SK-N-SH (cell line): ENCODE measurements at regions not wholly inside any gene's neighbourhood (a gene's known extent, or its start where the extent isn't known, plus 50 kb on each side); places are given as distances from the start of the nearest gene placed in this dataset.

Source experiments
- GABPA ChIP-seq: IDR thresholded peaks from 2 replicates; pipeline ENCODE4 v1.4.0; 2012; ENCODE audit warnings: low read depth, mild to moderate bottlenecking
- GATA2 ChIP-seq: sonication (generic); formaldehyde crosslinking; IDR thresholded peaks from 2 replicates; pipeline ENCODE4 v1.5.0; 2020; ENCODE audit warnings: mild to moderate bottlenecking, missing genetic modification reagents
- SIN3A ChIP-seq: IDR thresholded peaks from 2 replicates; pipeline ENCODE4 v1.6.1; 2012; ENCODE audit warnings: low read depth, mild to moderate bottlenecking, low read length, moderate library complexity, borderline replicate concordance
- TF ChIP-seq, protein P1 (sequence below): fragments of 200-600 bp; sonication (generic); IDR thresholded peaks from 2 replicates; pipeline ENCODE4 v1.6.1; 2017; ENCODE audit warnings: antibody characterized with exemption, mild to moderate bottlenecking, moderate library complexity
- TF ChIP-seq, protein P2 (sequence below): fragments of 150-350 bp; IDR thresholded peaks from 2 replicates; pipeline ENCODE4 v1.6.1; 2017; ENCODE audit warnings: antibody characterized with exemption, low read length, low read depth, borderline replicate concordance
- TF ChIP-seq, protein P3 (sequence below): IDR thresholded peaks from 2 replicates; pipeline ENCODE4 v1.4.0; 2012; ENCODE audit warnings: low read depth, borderline replicate concordance

DNA sequence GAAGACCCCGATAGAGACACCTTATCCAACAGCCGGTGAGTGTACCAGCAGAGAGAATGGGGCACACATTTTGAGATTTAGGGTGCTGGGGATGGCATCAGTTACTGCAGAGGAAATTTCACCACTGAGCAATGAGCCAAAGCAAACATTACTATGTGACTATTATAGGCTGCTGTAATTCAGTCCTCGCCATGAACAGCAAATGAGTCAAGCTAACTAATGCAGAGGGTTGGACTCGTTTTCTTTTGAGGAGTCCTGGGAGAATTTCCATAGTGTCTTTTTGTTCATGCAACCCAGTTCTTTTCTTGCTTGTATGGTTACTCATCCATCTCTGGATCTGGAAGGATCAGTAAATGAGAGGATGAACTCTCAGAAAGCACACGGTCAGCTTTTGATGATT, 323.8 kb downstream of the PSAT1 start:
- TF ChIP-seq, protein P1, sequence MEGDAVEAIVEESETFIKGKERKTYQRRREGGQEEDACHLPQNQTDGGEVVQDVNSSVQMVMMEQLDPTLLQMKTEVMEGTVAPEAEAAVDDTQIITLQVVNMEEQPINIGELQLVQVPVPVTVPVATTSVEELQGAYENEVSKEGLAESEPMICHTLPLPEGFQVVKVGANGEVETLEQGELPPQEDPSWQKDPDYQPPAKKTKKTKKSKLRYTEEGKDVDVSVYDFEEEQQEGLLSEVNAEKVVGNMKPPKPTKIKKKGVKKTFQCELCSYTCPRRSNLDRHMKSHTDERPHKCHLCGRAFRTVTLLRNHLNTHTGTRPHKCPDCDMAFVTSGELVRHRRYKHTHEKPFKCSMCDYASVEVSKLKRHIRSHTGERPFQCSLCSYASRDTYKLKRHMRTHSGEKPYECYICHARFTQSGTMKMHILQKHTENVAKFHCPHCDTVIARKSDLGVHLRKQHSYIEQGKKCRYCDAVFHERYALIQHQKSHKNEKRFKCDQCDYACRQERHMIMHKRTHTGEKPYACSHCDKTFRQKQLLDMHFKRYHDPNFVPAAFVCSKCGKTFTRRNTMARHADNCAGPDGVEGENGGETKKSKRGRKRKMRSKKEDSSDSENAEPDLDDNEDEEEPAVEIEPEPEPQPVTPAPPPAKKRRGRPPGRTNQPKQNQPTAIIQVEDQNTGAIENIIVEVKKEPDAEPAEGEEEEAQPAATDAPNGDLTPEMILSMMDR: no peak
- no peak for TF ChIP-seq GATA2 (CRISPR knock-in tag)
- no peak for TF ChIP-seq SIN3A
- TF ChIP-seq, protein P2, sequence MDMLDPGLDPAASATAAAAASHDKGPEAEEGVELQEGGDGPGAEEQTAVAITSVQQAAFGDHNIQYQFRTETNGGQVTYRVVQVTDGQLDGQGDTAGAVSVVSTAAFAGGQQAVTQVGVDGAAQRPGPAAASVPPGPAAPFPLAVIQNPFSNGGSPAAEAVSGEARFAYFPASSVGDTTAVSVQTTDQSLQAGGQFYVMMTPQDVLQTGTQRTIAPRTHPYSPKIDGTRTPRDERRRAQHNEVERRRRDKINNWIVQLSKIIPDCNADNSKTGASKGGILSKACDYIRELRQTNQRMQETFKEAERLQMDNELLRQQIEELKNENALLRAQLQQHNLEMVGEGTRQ: no peak
- TF ChIP-seq GABPA: no peak
- TF ChIP-seq, protein P3, sequence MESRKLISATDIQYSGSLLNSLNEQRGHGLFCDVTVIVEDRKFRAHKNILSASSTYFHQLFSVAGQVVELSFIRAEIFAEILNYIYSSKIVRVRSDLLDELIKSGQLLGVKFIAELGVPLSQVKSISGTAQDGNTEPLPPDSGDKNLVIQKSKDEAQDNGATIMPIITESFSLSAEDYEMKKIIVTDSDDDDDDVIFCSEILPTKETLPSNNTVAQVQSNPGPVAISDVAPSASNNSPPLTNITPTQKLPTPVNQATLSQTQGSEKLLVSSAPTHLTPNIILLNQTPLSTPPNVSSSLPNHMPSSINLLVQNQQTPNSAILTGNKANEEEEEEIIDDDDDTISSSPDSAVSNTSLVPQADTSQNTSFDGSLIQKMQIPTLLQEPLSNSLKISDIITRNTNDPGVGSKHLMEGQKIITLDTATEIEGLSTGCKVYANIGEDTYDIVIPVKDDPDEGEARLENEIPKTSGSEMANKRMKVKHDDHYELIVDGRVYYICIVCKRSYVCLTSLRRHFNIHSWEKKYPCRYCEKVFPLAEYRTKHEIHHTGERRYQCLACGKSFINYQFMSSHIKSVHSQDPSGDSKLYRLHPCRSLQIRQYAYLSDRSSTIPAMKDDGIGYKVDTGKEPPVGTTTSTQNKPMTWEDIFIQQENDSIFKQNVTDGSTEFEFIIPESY: no peak
